ENCODE measurements at regions not wholly inside any gene's neighbourhood (a gene's known extent, or its start where the extent isn't known, plus 50 kb on each side); places are given as distances from the start of the nearest gene placed in this dataset.

DNA sequence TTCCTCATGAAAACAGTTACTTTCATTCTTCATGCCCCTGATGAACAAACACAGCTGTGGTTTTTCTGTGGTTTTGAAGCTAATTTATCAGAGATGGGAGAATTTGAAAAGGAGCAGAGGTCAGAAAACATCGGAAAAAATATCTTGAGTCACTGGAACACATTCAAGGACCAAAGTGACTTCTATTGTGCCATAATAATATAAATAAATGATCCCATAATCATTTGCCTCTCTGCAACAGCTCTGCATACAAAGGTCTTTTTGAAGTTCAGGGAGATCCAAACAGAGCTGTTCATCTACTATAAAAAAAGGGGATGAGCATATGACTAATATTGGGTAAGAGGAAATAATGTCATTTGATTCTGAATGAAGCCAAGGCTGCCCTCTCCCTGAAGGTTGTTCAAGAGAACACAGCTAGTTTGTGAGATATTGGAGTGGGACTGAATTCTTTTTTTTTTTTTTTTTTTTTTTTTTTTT, 201.3 kb upstream of the GALNT5 start:
- DNase-seq (ENCODE audit: low spot score) = no peak

DNA sequence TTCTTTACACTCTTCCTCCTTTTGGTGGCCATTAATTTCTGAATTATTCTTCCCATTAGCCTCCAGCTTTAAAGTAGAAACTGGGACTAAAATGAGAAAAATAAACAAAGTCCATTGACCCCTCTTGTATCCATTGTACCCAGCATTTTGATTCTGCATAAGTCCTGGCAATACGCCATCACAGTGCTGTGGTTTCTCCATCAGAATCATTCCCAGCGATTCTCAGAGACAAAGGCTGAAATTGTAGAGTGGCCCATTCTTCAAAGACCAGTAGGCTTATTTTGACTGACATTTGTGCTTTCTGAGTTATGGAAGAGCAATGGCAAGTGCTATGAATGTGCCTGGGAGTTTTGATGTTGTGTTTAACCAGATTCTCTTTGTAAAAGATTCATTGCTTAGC, 199.3 kb upstream of the GALNT5 start:
- no peak for DNase-seq (ENCODE audit: low spot score)

DNA sequence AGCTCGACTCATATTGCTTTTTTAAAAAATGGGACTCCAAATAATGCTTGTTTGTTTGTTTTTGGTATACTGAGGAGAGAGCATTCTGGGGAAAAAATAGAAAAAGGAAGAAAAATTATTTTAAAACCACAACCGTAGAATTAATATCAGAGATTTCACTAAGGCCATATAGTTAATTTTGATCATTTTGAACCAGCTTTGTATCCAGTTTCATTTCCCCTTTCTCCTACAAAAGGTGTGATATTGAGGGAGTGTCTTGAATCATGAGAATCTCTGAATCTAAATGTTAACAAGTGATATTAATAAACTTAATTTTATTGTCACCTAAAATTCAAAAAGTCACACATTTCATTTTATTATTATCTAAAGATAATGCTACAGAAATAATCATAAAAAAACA, 198.5 kb upstream of the GALNT5 start:
- no peak for DNase-seq (ENCODE audit: low spot score)

DNA sequence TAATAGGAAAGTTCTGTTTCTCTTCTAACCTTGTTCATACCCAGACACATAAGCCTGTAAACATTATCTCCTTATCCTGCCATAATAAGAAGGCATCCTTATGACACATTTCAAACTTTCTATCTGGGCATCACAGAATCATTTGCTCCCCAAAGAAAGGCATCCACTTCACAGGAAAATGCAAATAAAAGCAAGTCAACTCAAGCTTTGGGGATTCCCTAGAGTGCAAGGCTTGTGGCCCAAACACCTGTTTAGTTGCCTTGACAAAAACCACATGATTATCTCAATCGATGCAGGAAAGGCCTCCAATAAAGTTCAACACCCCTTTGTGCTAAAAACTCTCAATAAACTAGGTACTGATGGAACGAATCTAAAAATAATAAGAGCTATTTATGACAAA, 195.7 kb upstream of the GALNT5 start:
- no peak for DNase-seq (ENCODE audit: low spot score)

DNA sequence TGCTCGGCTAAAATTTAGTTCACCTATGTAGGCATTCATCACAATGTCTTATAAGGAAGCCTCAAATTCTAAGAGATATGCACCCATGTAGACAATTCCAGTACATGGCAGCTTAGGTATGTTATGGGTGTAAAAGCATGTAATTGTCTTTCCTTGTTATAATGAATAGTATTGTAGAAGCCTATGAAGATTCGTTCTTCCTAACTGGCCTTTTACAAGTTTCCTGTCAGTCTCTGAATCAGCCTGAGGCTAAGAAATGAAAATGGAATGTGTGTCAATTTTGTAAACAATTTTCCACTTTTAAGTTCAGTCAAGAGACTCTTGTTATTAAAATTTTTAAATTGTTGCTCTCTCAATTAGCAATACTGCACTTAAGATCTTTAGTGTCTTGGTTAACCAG, 189.9 kb upstream of the GALNT5 start:
- no peak for DNase-seq (ENCODE audit: low spot score)

DNA sequence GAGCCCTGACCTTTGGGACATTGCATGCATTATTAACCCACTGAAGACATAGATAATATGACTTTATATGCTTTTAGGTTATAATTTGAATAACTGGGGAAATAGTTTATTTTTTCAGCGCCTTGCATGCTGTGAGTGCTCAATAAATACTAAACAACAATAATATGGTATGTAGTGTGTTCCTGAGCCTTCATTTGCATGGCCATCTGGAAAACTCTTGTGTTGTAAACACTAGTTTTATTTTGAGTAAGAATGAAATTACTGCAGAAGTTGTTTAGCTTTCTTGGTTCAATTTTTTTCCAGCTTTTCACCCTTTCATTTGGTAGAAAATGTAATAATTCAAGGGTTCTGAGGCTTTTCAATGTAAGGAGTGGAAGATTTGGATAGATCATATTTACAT, 189.3 kb upstream of the GALNT5 start:
- DNase-seq (ENCODE audit: low spot score) = no peak

DNA sequence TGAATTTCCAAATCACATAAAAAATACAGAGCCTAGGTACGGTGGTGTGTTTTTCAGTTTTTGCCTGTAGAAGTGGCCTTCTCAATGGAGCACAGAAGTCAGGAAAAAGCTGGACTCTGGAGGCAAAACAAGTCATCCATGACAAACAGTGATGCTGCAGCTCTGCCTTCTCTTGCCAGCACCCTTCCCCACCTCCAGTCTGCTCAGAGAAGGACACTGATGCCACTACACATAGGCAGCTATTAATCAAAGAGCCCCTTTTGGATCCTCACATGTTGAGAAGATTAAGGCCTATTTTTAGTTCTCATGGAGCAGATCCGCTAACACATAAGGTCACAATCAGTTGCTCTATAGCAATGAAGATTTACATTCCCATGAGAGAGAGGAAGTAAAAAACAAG, 181.6 kb upstream of the GALNT5 start:
- no peak for DNase-seq (ENCODE audit: low spot score)

DNA sequence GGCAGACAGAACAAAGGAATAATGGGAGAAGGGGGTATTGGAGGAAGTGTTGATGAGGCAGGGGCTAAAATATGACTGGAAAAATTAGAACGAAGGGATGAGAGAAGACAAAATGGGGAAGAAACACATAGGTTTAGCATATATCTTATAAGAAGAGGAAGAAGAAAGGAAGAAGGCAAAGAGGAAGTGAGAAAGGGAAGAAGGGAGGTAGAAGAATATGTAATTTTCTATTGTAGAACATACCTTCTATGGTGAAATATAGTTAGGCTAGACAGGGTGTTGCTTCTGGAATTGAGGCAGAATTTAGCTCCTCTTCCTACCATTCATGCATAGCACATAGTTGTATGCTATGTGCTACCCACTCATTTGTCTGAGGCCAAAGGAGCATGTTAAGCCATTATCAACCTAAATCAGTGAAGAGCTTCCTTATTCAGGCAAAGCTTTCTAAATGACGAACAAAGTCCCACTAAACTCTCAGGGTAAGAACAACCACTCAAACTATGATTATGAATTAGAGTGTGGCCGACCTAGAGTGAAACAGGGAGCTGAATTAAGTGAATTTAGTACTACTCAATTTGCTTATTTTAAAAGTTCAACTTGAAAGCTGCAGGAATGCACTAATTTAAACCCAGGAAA, 180.9 kb upstream of the GALNT5 start:
- no peak for DNase-seq (ENCODE audit: low spot score)

DNA sequence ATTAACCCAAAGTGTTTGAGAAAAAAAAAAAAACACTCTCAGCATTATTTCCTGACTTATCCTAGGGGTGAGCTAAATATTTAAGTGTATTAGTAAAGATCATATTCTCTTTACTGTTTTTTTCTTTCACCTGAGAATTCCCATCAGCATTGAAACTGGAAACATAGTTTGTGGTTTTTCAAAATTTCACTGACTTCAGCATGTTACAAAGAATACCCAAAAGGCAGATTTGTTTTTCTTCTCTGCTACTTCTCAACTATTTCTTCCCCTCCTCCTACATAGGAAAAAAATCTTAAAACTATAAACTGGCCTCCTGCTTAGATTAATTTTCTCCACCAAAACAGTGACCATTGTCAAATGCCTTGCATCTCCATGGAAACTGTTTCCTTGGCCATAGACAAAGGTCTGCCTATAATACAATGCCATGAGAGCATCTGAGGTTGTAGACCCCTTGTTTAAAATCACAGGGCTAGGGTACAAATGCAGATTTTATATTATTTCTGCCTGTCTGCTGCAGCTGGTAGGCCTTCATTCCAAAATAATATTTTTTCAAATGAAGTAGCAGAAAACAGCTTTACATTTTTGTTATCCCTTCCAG, 179.7 kb upstream of the GALNT5 start:
- no peak for DNase-seq (ENCODE audit: low spot score)

DNA sequence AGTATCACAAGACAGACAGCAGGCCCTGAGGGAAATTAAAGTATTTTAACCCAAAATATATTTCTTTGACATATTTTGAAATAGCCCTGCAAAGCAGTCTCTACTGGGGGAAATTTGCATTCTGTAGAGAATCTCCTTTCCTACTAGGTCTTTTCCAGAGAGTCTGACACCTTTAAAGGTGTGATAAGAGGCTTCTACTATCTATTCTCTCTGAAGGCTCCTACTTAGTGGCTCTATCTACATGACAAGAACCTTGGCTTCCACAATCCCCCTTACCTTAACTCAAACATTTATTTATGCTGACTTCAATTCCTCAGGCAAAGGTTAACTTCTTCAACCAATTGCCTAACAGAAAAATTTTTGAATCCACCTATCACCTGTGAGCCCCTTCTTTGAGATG, 174.6 kb upstream of the GALNT5 start:
- DNase-seq (ENCODE audit: low spot score) = no peak

DNA sequence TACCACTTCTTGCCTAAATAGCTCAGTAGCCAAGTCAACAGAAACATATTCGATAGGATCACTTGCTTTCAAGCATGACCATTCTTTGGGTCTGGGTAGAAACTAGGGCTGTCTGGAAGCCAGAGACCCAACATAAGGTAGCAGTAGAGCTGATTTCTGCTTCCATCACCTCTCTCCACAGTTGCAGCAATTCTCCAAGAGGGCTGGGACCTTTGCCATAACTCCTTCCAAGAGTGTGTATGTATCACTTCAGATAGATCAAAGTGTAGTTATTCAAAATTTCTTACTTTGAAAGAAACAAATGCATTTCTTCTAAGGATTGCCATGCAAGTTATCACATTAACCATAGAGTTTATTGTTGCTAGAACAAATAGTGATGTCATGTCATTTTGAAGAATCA, 172.0 kb upstream of the GALNT5 start:
- DNase-seq (ENCODE audit: low spot score) = no peak

DNA sequence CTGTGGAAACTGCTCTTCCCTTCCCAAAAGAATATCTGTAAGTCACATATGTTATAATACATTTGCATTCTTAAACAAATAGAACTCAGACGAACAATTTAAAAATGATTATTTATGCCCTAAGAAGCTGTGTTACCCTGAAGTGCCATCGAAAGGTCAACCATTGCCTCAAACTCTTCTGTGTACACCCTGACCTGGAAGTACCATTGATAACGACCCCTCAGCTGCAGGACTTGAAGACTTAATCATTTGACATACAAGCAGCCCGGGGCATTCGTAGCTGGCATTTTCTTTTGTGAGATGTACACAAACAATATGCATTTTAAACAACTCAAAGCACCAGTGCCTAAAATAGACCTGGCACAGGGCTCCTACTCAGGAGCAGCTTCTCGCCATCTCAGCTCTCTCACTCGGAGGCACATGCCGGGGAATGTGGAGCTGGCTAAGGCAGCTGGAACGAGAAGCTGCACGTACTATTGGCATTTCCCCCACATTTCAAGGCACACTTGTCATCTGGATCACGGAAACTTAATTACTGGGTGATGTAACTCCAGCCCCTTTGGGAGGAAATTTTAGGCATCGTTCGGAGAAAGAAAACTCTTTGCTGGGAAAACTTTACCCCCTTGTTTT, 170.0 kb upstream of the GALNT5 start:
- DNase-seq (ENCODE audit: low spot score) = no peak

DNA sequence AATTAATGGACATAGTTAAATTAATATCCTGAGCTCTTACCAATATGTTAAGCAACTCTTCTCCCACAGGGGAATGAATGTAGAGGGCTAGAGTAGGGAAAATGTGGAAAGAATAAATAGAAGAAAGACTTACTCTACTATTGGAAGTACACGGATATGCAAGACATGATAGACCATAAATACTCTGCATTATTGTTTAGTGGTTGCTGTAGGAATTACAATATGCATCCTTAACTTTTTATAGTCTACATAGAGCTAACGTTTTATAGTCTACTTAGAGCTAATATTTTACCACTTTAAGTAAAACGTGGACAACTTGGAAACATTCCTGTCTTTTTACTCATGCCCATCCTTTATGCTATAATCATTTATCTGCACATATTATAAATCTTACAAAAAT, 163.8 kb upstream of the GALNT5 start:
- DNase-seq (ENCODE audit: low spot score) = no peak

DNA sequence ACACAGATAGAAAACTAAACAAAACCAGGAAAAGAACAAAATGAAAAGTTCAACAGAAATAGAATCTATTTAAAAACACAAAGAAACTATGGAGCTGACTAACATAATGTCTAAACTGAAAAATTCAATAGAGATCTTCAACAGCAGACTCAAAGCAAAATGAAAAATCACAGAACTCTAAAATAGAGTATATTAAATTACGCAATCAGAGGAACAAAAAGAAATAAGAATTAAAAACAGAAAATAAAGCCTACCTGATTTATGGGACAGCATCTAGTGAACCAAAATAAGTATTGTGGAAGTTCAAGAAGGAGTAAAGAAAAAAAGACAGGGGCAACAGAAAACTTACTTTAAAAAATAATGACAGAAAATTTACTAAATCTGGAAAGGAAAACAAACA, 152.1 kb upstream of the GALNT5 start:
- no peak for DNase-seq (ENCODE audit: low spot score)

DNA sequence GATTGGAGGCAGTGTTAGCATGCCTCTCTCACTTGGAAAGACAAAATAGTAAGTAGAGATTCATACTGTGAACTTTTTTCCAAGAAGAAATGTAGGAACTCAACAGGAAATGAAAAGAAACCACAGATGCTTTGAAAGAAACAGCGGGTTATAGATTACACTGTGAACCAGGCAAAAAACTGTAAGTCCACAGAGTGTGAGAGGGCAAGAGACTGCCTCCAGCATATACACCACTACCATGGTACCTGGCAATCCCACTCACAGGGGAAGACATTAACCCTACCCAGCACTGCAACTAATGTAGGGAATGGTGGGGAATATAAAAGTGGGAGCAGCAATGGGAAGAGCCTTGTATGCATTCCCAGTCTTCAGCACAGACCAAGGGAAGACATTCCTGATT, 150.6 kb upstream of the GALNT5 start:
- no peak for DNase-seq (ENCODE audit: low spot score)

DNA sequence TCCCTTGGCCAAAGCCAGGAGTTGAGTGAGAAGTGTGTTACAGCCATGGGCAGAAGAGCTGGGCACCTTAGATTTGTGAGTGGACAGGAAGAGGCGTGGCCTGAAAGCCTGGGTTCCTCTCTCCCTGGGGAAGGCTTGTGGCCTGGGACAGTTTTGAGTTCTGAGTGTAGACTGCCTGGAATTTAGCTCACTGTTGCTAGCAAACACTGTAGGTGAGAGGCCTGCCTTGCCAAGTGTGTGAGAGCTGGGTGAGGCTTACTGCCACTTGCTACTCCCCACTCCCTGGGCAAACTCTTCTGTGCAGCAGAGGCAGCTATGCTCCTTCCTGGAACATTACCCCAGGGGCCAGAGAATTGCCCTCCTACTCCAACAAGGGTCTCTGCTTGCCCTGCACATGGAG, 150.0 kb upstream of the GALNT5 start:
- DNase-seq (ENCODE audit: low spot score) = no peak

DNA sequence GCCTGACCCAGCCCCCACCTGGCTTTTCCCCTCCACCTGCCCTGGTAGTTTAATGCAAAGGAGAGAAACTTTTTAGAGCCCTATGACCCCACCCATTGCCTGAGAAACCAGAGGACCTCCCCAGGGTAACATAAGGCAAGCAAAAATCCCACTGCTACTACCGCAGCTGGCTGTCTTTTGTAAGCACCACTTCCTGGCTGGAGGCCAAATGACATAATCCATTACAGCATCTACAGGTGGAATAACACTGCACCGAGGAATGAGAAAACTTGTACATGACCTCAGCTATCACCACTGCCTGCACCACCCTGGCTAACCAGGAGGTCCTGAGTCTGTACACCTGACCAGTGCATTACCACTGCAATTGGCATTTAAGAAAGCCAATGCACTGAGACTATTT, 149.6 kb upstream of the GALNT5 start:
- DNase-seq (ENCODE audit: low spot score) = no peak

DNA sequence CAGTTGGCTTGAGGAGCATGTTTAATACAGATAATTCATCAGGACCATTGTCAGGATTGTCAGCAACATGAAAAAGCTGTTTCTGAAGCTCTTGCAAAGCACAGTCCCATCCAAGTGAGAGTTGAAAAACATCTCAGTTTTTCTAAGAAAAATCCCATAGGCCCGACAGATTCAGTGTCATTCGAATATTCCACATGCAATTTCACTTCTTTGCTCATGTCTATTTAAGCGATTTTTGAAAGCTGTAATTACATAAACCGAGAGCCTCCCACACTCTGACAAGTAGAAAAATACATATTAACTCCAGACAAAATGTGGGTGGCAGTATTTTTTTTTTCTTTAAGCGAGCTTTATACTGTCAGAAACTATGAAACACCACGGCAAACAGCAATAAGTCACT, 134.7 kb upstream of the GALNT5 start:
- no peak for DNase-seq (ENCODE audit: low spot score)

DNA sequence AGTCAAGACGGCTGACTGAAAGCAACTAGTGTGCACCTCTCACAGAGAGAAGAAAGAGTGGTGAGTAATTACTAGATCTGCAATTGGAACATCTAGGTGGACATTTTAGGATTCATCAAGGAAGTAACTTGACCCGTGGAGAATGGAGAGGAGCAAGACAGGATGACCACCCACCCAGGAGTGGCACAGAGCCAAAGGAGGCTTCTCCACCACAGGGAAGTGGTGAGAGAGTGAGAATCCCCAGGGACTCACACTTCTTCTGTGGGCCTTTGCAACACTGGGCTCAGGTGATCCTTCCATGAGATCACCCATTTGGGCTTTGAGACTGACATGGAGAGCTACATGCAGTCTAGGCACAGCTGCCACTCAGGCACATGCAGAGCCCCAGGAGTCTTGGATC, 132.8 kb upstream of the GALNT5 start:
- DNase-seq (ENCODE audit: low spot score) = no peak

DNA sequence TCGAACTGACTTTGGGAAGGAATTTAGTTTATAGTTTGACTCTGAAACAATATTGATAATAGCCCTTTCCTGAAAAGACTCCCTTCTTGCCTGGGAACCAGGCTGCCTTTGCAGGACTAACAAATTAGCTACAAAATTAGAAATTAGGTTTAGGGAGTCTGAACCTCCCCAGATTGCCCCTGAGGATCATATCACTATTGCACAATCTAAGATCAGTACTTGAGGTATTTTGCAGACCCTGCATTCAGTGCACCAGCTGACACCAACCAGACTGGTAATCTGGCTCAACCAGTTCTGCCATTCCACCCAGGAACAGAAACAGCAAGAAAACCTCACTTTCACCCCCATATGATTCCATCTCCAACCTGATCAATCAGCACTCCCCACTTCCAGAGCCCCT, 131.8 kb upstream of the GALNT5 start:
- DNase-seq (ENCODE audit: low spot score) = no peak

DNA sequence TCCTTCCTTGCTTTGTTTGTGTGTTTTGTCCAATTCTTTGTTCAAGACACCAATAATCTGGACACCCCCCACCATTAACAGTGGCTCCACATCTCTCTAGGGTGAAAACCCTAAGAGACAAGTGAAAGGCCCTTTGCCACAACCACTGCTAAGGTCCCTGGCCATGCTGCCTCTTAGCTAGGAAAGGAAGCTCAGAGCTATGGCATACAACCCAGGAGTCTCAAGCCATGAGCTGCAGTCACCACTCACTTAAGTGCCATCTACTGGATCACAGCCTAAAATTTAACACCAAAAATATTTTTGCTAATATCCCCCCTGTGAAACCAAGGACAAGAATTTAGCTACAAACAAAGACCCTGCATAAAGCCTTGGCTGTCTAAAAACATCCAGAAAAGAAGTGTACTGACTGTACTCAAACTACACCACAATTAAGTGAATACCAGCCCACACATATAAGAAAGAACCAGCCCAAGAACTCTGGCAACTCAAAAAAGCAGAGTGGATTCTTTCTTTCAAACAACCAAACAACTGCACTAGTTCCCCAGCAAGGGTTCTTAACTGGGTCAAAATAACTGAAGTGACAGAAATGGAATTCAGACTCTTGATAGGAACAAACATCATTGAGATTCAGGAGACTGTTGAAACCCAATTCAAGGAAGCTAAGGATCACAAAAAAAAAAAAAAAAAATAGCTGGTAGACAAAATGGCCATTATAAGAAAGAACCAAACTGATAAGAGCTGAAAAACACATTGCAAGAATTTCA, 130.1 kb upstream of the GALNT5 start:
- no peak for DNase-seq (ENCODE audit: low spot score)

DNA sequence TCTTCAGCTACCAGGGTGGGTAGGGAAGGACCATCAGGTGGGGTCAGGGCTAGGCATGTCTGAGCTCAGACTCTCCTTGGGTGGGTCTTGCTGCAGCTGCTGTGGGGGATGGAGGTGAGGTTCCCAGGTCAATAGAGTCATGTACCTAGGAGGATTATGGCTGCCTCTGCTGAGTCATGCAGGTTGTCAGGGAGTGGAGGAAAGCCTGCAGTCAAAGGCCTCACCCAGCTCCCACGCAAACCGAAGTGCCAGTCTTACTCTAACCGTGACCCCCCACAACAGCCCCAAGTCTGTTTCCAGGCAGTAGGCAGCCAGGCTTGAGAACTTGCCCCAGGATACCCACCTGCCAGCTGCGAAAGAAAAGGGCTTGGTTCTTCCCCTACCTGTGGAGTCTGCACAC, 113.6 kb upstream of the GALNT5 start:
- no peak for DNase-seq (ENCODE audit: low spot score)

DNA sequence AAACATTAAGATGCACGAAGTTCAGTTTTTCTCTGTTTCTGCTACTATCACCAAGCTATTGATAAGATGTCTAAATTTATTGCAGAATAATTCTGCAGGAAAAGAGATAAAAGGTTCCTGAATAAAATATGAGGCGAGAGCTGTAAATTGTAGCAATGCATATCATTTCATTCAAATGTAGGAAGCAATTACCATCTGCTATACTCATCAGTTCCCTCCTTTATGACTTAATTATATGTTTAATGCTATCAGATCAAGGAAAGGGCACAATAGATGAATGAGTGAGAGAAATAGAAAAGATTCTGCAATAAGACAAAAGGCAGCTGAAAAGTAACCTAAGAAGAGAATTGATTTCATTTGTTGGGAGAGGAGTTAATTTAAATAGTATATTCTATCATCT, 108.2 kb upstream of the GALNT5 start:
- no peak for DNase-seq (ENCODE audit: low spot score)

Measured in HuH-7.5 (cell line).